ENCODE measurements at regions not wholly inside any gene's neighbourhood (a gene's known extent, or its start where the extent isn't known, plus 50 kb on each side); places are given as distances from the start of the nearest gene placed in this dataset.

DNA sequence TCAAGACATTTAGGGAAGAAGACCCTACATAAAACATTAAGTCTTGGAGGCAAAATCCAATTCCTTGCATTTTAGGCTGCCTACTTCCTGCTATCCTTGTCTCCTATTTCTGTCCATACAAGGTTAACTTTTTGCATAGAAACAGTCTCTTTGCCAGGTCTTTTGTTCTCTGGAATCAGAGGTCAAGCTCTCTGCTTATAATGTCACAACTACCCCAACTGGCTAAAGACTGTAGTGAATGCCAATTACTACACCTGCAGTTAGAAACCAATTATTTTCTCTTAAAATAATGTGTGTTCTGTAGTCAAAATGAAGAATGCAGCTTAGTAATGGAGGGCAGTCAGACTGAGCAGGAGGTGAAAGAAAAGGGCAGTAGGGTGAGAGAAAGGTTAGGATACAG lies 856.2 kb downstream of the TUSC7 start:
- intact Hi-C loops (cut with DNase I): no loop called here
- Histone ChIP-seq H3K27ac (no peak overlapping the region), H3K36me3 (no peaks in the 10 kb centered on the region), H3K27me3 (no peaks in the 10 kb centered on the region), H3K4me3 (no peak overlapping the region), H3K9me3 (no peaks in the 10 kb centered on the region), H3K4me1 (no peaks in the 10 kb centered on the region)
- DNase-seq: no peak
- TF ChIP-seq, protein P1, sequence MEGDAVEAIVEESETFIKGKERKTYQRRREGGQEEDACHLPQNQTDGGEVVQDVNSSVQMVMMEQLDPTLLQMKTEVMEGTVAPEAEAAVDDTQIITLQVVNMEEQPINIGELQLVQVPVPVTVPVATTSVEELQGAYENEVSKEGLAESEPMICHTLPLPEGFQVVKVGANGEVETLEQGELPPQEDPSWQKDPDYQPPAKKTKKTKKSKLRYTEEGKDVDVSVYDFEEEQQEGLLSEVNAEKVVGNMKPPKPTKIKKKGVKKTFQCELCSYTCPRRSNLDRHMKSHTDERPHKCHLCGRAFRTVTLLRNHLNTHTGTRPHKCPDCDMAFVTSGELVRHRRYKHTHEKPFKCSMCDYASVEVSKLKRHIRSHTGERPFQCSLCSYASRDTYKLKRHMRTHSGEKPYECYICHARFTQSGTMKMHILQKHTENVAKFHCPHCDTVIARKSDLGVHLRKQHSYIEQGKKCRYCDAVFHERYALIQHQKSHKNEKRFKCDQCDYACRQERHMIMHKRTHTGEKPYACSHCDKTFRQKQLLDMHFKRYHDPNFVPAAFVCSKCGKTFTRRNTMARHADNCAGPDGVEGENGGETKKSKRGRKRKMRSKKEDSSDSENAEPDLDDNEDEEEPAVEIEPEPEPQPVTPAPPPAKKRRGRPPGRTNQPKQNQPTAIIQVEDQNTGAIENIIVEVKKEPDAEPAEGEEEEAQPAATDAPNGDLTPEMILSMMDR (IDR thresholded peaks at IDR 0.05): no peak
- no peak for TF ChIP-seq POLR2A (IDR thresholded peaks at IDR 0.05)

DNA sequence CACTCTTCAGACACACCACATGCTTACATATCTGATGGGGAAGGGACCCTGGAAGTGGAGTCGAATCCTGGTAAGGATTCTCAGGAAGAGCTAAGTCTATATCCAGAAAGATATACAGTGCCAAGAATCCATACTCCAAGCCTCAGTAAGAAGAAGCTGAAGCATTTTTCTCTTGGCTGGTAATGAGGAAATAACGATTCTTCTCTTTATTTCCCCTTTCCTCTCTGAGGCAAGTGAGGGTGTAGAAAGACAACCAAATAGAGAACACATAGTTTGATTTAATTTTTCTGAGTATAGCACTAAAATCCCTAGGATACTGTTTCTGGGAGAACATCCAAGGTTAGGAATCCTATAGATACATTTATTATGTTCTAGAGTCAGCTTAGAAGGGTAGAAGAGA lies 857.3 kb downstream of the TUSC7 start:
- Histone ChIP-seq H3K4me1 (no peaks in the 10 kb centered on the region), H3K36me3 (no peaks in the 10 kb centered on the region), H3K9me3 (no peaks in the 10 kb centered on the region), H3K27me3 (no peaks in the 10 kb centered on the region), H3K4me3 (no peak overlapping the region), H3K27ac (no peak overlapping the region)
- no peak for TF ChIP-seq POLR2A (IDR thresholded peaks at IDR 0.05)
- TF ChIP-seq, protein P1 (IDR thresholded peaks at IDR 0.05): no peak
- no peak for DNase-seq
- intact Hi-C loops (cut with DNase I): no loop called here
- 30 to 63% methylated on average over 2 of the region's 2 CpGs for WGBS, 2 donors

DNA sequence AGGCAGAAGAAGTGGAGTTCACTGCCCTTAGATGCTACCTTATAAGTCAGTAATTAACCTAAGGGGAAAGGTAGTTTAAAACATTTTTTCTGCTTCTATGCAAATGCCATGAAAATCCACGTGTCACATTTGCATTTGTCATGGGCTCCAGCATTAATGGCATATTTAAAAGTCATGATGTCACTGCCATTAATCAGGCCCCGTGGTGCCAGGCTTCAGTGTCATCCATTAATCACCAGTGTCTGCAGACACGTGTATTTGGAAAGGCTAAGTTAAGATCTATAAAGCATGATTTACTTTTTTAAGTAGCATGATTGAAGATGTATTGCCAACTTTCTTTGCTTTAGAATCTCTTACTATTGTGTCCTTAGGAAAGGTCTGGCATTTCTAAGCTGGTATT lies 857.8 kb downstream of the TUSC7 start:
- intact Hi-C loops (cut with DNase I): no loop called here
- Histone ChIP-seq H3K9me3 (no peaks in the 10 kb centered on the region), H3K4me1 (no peaks in the 10 kb centered on the region), H3K36me3 (no peaks in the 10 kb centered on the region), H3K4me3 (no peak overlapping the region), H3K27me3 (no peaks in the 10 kb centered on the region), H3K27ac (no peak overlapping the region)
- no peak for DNase-seq
- no peak for TF ChIP-seq POLR2A (IDR thresholded peaks at IDR 0.05)
- TF ChIP-seq, protein P1 (IDR thresholded peaks at IDR 0.05): no peak
- WGBS, 2 donors: 11 to 28% methylated on average over 3 of the region's 3 CpGs

DNA sequence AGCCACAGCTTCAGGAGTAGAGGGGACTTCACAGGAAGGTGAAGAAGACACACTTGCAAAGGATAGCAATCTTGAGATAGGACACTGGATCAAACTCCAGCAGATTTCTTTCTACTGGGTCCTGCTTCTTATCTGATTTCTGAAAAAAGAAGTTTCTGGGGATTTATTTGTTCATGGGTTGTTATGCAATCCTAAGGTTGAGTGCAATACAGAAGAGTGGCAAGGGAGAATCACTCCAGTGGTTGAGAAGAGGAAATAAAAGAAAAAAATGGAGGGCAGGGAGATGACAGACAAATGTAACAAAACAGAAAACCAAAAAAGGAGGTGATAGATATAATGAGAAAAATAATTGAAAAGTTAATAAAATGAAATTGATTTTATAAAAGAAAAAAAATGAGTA lies 858.3 kb downstream of the TUSC7 start:
- TF ChIP-seq POLR2A (IDR thresholded peaks at IDR 0.05): no peak
- TF ChIP-seq, protein P1 (IDR thresholded peaks at IDR 0.05): no peak
- H3K4me3 ChIP-seq: no peak overlapping the region
- no peak overlapping the region for H3K27ac ChIP-seq
- intact Hi-C loops (cut with DNase I): no loop called here
- H3K9me3 ChIP-seq: no peaks in the 10 kb centered on the region
- no peaks in the 10 kb centered on the region for H3K36me3 ChIP-seq
- no peaks in the 10 kb centered on the region for H3K4me1 ChIP-seq
- H3K27me3 ChIP-seq: no peaks in the 10 kb centered on the region
- DNase-seq: no peak

DNA sequence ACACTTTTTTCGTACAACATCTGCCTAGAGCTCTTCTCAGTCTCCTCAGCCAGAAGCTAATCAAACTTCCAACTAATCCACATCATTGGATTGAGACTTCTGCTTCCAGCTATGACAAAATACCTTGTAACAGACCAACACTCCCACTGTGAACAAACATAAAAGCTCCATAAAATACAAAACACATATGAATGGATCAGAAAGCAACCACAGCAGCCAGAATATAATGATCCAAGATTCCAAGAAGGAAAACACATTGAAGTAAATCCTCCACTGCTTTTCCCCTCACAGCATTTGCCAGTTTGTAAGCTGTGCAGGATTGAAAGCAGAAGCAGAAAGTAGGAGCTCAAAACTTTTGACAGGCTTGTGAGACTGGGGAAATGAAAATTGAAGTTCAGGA lies 863.2 kb downstream of the TUSC7 start:
- H3K27me3 ChIP-seq: no peaks in the 10 kb centered on the region
- no peaks in the 10 kb centered on the region for H3K36me3 ChIP-seq
- H3K27ac ChIP-seq: no peak overlapping the region
- TF ChIP-seq, protein P1 (IDR thresholded peaks at IDR 0.05): no peak
- TF ChIP-seq POLR2A (IDR thresholded peaks at IDR 0.05): no peak
- no peak for DNase-seq
- intact Hi-C loops (cut with DNase I): no loop called here
- WGBS, 2 donors: 61 to 67% methylated on average over 1 of the region's 1 CpG
- H3K4me3 ChIP-seq: no peak overlapping the region
- no peaks in the 10 kb centered on the region for H3K9me3 ChIP-seq
- H3K4me1 ChIP-seq: no peaks in the 10 kb centered on the region
